ENCODE measurements at regions not wholly inside any gene's neighbourhood (a gene's known extent, or its start where the extent isn't known, plus 50 kb on each side); places are given as distances from the start of the nearest gene placed in this dataset.

DNA sequence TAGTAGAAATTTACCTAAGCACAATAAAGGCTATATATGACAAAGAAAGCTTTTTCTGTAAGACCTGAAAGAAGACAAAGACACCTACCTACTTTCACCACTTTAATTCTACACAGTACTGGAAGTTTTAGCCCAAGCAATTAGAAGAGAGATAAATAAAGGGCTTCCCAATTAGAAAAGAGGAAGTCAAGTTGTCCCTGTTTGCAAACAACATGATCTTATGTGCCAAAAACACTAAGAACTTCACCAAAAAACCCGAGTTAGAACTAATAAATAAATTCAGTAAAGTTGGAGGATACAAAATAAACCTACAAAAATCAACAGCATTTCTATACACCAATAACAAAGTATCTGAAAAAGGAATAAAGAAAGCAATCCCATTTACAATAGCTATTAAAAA, 190.9 kb downstream of the NR2F2 start:
- TF ChIP-seq, protein P1, sequence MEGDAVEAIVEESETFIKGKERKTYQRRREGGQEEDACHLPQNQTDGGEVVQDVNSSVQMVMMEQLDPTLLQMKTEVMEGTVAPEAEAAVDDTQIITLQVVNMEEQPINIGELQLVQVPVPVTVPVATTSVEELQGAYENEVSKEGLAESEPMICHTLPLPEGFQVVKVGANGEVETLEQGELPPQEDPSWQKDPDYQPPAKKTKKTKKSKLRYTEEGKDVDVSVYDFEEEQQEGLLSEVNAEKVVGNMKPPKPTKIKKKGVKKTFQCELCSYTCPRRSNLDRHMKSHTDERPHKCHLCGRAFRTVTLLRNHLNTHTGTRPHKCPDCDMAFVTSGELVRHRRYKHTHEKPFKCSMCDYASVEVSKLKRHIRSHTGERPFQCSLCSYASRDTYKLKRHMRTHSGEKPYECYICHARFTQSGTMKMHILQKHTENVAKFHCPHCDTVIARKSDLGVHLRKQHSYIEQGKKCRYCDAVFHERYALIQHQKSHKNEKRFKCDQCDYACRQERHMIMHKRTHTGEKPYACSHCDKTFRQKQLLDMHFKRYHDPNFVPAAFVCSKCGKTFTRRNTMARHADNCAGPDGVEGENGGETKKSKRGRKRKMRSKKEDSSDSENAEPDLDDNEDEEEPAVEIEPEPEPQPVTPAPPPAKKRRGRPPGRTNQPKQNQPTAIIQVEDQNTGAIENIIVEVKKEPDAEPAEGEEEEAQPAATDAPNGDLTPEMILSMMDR (conservative IDR thresholded peaks at IDR 0.05 in 1 of 2, IDR thresholded peaks at IDR 0.05 in 1 of 2; ENCODE audit: low read depth in 1 of 2, low read length in 2 of 2): no peak
- no peak for TF ChIP-seq EZH2 (IDR thresholded peaks at IDR 0.05; ENCODE audit: low read length, missing control alignments)

All from fibroblast of lung (primary cell).